H1 (cell line): ENCODE measurements at regions not wholly inside any gene's neighbourhood (a gene's known extent, or its start where the extent isn't known, plus 50 kb on each side); places are given as distances from the start of the nearest gene placed in this dataset.

Experiments used
- NANOG ChIP-seq: IDR thresholded peaks from 2 replicates; pipeline ENCODE4 v1.6.1; 2011; ENCODE audit warnings: low read length, low read depth, mild to moderate bottlenecking, inconsistent platforms; ENCODE audit not compliant: insufficient read depth, poor library complexity, severe bottlenecking
- RAD21 ChIP-seq, 2 experiments: IDR thresholded peaks in 1 of 2; conservative IDR thresholded peaks in 1 of 2; 2 replicates each; pipeline ENCODE4 v1.6.1; 2011; ENCODE audit warnings: low read depth in 2 of 2, low read length in 2 of 2, improper control_type of control experiment in 1 of 2, inconsistent platforms in 1 of 2, mild to moderate bottlenecking in 1 of 2, moderate library complexity in 1 of 2
- YY1 ChIP-seq: IDR thresholded peaks from 2 replicates; pipeline ENCODE4 v1.6.1; 2011; ENCODE audit warnings: low read depth, mild to moderate bottlenecking, low read length

DNA sequence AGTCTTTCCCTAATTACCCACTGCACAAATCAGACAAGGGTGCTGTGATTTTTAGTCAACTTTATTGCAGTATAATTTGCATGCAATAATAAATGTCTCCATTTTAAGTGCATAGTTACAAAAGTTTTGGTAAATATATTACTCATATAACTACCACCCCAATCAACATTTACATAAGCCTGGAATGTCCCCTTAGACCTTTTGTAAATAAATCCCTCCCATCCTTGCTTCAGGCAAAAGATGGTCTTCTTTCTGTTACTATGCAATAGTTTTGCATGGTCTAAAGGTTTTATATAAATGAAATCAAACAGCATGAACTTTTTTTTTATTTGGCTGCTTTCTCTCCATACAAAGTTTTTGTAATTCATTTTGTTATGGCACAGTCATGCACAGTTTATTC is 235.4 kb downstream of the PYDC2 start (continued):
- TF ChIP-seq RAD21 (IDR thresholded peaks at IDR 0.05 in 1 of 2, conservative IDR thresholded peaks at IDR 0.05 in 1 of 2; ENCODE audit: low read depth in 2 of 2, low read length in 2 of 2) (no peak), NANOG (no peak), YY1 (no peak)
- TF ChIP-seq, all 59 proteins: peak for 0
